Glomerular endothelial cell (primary cell): ENCODE measurements at regions not wholly inside any gene's neighbourhood (a gene's known extent, or its start where the extent isn't known, plus 50 kb on each side); places are given as distances from the start of the nearest gene placed in this dataset.

Experiments used
- DNase-seq: peaks from one replicate; pipeline ENCODE4 v3.0.0-alpha.2; 2011; ENCODE audit warnings: low read depth, low spot score; ENCODE audit errors: extremely low read depth

DNA sequence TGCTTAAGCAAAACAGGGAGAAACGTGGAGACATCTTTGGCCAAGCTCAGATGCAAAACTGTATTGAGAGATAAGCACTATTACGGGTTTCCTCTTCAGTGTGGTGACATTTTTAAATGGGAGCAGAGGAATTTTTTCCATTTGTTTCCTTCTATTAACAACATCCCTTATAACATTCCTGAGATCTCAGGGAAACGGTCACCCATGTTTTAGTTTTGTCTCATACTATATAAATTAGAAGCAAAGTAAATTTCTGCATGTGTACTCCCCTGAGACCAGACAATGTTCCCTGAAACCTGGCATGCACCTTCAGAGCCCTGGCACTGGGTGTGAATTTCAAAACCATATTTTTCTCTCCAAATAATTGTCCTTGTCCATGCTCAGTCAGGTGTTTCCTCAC is 57.6 kb upstream of the RNF152 start:
- no peak for DNase-seq

DNA sequence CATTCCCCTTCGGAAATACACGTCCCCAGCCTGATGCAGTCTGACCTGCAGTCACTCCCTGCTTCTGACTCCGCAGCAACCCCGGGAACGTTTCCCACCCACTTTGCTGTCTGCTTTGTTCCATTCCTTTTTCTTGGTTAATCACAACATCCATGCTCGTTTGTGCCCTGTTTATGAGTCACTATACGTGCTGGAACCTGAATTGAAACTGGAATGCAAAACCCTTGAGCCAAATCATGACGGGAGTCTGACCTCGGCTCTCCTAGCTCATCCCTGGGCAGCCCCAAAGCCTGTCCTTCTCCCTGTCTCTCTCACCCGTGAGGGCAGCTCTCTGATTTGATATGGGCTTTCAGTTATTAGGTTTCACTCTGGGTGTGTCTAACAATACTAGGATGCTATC is 57.1 kb upstream of the RNF152 start:
- no peak for DNase-seq

DNA sequence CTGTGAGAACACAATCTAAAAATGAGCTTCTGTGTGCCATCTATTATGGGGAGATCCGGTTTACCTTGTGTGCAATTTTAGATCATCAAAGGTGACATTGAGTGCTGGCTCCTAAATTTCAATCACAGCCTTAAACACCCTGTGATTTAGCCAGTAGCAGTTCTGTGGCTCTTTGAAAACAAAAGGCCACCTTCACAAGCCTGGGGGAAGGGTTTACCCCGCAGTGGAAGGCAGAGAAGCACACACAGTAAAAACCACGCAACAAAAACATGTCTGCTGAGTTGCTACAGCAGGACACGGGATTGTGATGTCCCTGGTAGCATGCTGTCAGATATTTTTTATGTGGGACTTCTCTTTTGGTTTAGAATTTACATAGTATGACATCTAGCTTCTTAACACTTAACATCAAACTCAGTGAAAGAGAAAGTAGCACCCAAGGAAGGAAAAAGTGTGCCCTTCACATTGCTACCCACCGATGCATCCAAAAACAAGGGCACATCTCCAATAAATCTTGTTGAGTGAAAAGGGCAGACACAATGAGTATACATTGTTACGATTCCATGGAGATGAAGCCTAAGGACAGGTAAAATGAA is 56.1 kb upstream of the RNF152 start:
- no peak for DNase-seq

DNA sequence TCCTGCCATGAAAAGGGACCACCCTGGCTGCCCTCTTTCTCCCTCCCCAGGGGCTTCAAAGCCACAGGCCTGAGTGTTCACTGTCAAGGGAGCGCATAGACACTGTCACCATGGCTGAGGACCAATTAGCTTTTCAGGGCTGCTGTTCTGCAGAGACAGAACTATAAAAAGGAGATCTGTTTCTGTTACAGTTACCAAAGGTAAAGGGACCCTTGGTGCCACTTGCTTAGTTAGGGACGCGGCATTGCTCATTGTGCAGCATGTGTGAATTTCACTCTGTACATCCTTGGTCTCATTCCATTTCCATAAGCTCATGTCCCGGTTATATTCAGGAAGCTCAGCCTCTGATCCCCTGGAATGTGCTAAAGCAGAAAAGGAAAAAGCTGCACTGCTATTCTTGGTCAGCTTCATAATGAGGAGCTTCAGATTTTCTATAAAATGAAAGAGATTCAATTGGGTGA is 55.5 kb upstream of the RNF152 start:
- no peak for DNase-seq

DNA sequence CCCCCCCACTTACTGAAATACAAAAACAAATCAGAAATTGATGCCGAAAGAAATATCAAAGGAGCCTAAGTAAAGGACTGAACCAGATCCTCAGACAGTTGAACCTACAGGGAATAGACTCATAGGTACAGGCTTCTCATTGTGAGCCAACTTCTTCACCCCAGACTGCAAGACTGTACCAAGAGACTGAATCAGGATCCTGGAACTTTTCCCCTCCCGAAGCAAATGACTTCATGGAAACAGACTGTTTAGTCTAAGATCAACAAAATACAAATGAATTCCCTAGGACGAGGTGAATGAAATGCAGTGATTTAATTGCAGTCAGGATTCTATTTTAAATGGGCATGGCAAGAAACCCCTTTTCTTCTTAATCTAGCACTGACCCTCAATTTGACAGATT is 53.6 kb upstream of the RNF152 start:
- no peak for DNase-seq

DNA sequence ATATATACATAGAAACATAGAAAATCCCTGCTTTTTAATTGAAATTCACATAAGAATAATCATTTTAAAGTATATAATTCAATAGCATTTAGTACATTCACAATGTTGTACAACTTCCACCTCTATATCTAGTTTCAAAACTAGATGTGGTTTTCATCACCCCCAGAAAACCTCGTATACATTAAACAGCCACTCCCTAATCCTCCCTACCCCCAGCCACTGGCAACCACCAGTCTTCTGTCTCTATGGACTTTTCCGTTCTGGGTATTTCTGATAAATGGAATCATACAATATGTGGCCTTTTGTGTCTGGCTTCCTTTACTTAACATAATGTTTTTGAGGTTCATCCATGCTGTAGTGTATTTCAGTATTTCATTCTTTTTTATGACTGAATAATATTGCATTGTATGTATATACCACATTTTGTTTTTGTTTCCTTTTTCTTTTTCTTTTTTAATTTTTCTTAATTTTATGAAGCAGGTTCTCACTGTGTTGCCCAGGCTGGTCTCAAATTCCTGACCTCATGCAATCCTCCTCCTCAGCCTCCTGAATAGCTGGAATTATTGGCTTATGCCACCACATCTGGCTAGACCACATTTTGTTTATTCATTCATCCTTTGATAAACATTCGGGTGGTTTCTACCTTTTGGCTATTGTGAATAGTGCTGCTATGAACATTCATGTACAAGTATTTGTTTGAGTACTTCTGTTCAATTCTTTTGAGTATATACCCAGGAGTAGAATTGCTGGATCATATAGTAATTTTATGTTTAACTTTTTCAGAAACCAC is 50.6 kb upstream of the RNF152 start:
- DNase-seq, result no peak
